GM19351 (cell line): ENCODE measurements at regions not wholly inside any gene's neighbourhood (a gene's known extent, or its start where the extent isn't known, plus 50 kb on each side); places are given as distances from the start of the nearest gene placed in this dataset.
"Not testable (repeated sequence)": the region's sequence is repeated elsewhere in the genome, so short reads cannot be mapped to it uniquely, and the experiment has no call there.

Experiments used
- ATAC-seq: cut with Tn5 transposase; IDR thresholded peaks from one replicate; pipeline ENCODE4 v1.9.1; 2021; ENCODE audit warnings: mild to moderate bottlenecking, moderate library complexity; ENCODE audit not compliant: unreplicated experiment

- no peak for ATAC-seq
Observed at GRCh38 chr11:109668973-109669634, 247.1 kb downstream of the C11orf87 start.

- ATAC-seq, result no peak
Observed at GRCh38 chr11:109677231-109677630, 255.2 kb downstream of the C11orf87 start.

- ATAC-seq, result no peak
Observed at GRCh38 chr11:109677876-109678275, 255.9 kb downstream of the C11orf87 start.

GRCh38 chr11:109680127-109680526 is 258.1 kb downstream of the C11orf87 start:
- ATAC-seq, result no peak

- ATAC-seq, result not testable (repeated sequence)
Observed at GRCh38 chr11:109682788-109683187, 260.8 kb downstream of the C11orf87 start.

GRCh38 chr11:109695696-109696095 is 273.7 kb downstream of the C11orf87 start:
- no peak for ATAC-seq

GRCh38 chr11:109696191-109696897 is 274.4 kb downstream of the C11orf87 start:
- no peak for ATAC-seq

- peak; percentile 97 for ATAC-seq
Observed at GRCh38 chr11:109697140-109697843, 275.3 kb downstream of the C11orf87 start.

GRCh38 chr11:109698237-109698636 is 276.2 kb downstream of the C11orf87 start:
- no peak for ATAC-seq

GRCh38 chr11:109704432-109704831 is 282.4 kb downstream of the C11orf87 start:
- no peak for ATAC-seq

GRCh38 chr11:109706945-109707344 is 285.0 kb downstream of the C11orf87 start:
- ATAC-seq, result no peak

GRCh38 chr11:109707411-109707810 is 285.4 kb downstream of the C11orf87 start:
- ATAC-seq, result no peak

GRCh38 chr11:109708184-109708583 is 286.2 kb downstream of the C11orf87 start:
- no peak for ATAC-seq

- ATAC-seq, result not testable (repeated sequence)
Observed at GRCh38 chr11:109714444-109714843, 292.5 kb downstream of the C11orf87 start.

GRCh38 chr11:109715424-109715823 is 293.4 kb downstream of the C11orf87 start:
- not testable (repeated sequence) for ATAC-seq

- no peak for ATAC-seq
Observed at GRCh38 chr11:109726061-109726460, 304.1 kb downstream of the C11orf87 start.

- no peak for ATAC-seq
Observed at GRCh38 chr11:109728056-109728455, 306.1 kb downstream of the C11orf87 start.

GRCh38 chr11:109729761-109730160 is 307.8 kb downstream of the C11orf87 start:
- no peak for ATAC-seq

GRCh38 chr11:109730669-109731068 is 308.7 kb downstream of the C11orf87 start:
- ATAC-seq, result no peak

- ATAC-seq, result no peak
Observed at GRCh38 chr11:109731451-109731850, 309.5 kb downstream of the C11orf87 start.

- no peak for ATAC-seq
Observed at GRCh38 chr11:109733245-109733644, 311.3 kb downstream of the C11orf87 start.

GRCh38 chr11:109734566-109734965 is 312.6 kb downstream of the C11orf87 start:
- ATAC-seq, result no peak
